WTC11 (cell line): ENCODE measurements at regions not wholly inside any gene's neighbourhood (a gene's known extent, or its start where the extent isn't known, plus 50 kb on each side); places are given as distances from the start of the nearest gene placed in this dataset.

ENCODE experiments used
- ATAC-seq: fragments of 200-7000 bp; cut with Tn5 transposase; 2 replicates; pipeline ENCODE4 v1.10.0; 2021; ENCODE audit warnings: mild to moderate bottlenecking, moderate library complexity
- CTCF ChIA-PET: fragments of 300-600 bp; sonication (Branson Sonifier 250); formaldehyde crosslinking; loops from one replicate; lab custom pipeline; 2021; ENCODE audit warnings: antibody characterized with exemption; lab: Charles Lee
- POLR2A ChIA-PET: fragments of 350-600 bp; sonication (Branson Sonifier 250); formaldehyde crosslinking; loops from one replicate; lab custom pipeline; 2021; ENCODE audit warnings: antibody characterized with exemption; lab: Charles Lee
- DNase-seq: peaks from one replicate; pipeline ENCODE4 v3.0.0; 2021; ENCODE audit warnings: low spot score
- H3K27ac Mint-ChIP-seq: 2 replicates; pipeline ENCODE4 v1.8.0; 2021; ENCODE audit warnings: mixed read lengths
- H3K27me3 Mint-ChIP-seq: 2 replicates; pipeline ENCODE4 v1.8.0; 2021; ENCODE audit warnings: low read depth, mild to moderate bottlenecking, moderate library complexity, mixed read lengths
- H3K36me3 Mint-ChIP-seq: 2 replicates; pipeline ENCODE4 v1.8.0; 2021; ENCODE audit warnings: mixed read lengths
- H3K4me1 Mint-ChIP-seq: 2 replicates; pipeline ENCODE4 v1.8.0; 2022; ENCODE audit warnings: mixed read lengths
- H3K4me3 Mint-ChIP-seq: 2 replicates; pipeline ENCODE4 v1.8.0; 2021; ENCODE audit warnings: mild to moderate bottlenecking, moderate library complexity, mixed read lengths
- H3K9me3 Mint-ChIP-seq: 2 replicates; pipeline ENCODE4 v1.8.0; 2021; ENCODE audit warnings: mixed read lengths
- ATF1 ChIP-seq: sonication (generic); formaldehyde crosslinking; IDR thresholded peaks from 2 replicates; pipeline ENCODE4 v1.8.1; 2023; ENCODE audit warnings: mild to moderate bottlenecking, moderate library complexity, missing genetic modification reagents
- CBFB ChIP-seq: sonication (generic); formaldehyde crosslinking; IDR thresholded peaks from 2 replicates; pipeline ENCODE4 v1.8.1; 2022; ENCODE audit warnings: mild to moderate bottlenecking, low read depth, missing genetic modification reagents
- CREB1 ChIP-seq: sonication (generic); formaldehyde crosslinking; IDR thresholded peaks from 2 replicates; pipeline ENCODE4 v1.8.0; 2023; ENCODE audit warnings: mild to moderate bottlenecking, missing genetic modification reagents
- CREM ChIP-seq: sonication (generic); formaldehyde crosslinking; IDR thresholded peaks from 2 replicates; pipeline ENCODE4 v1.8.1; 2022; ENCODE audit warnings: mild to moderate bottlenecking, missing genetic modification reagents, moderate library complexity
- ESRRA ChIP-seq: sonication (generic); formaldehyde crosslinking; IDR thresholded peaks from 2 replicates; pipeline ENCODE4 v1.8.1; 2022; ENCODE audit warnings: mild to moderate bottlenecking, missing genetic modification reagents, borderline replicate concordance
- ETV6 ChIP-seq: sonication (generic); formaldehyde crosslinking; IDR thresholded peaks from 2 replicates; pipeline ENCODE4 v1.8.1; 2022; ENCODE audit warnings: mild to moderate bottlenecking, missing genetic modification reagents
- HMGA2 ChIP-seq: fragments of 250-450 bp; sonication (Bioruptor Pico); IDR thresholded peaks from 2 replicates; pipeline ENCODE4 v1.4.0; 2021; ENCODE audit warnings: mild to moderate bottlenecking, moderate library complexity
- HMGXB4 ChIP-seq: sonication (generic); formaldehyde crosslinking; IDR thresholded peaks from 2 replicates; pipeline ENCODE4 v1.8.1; 2023; ENCODE audit warnings: mild to moderate bottlenecking, moderate library complexity, missing genetic modification reagents
- IRF1 ChIP-seq: sonication (generic); formaldehyde crosslinking; IDR thresholded peaks from 2 replicates; pipeline ENCODE4 v1.8.0; 2023; ENCODE audit warnings: missing genetic modification reagents
- JUN ChIP-seq: sonication (generic); formaldehyde crosslinking; IDR thresholded peaks from 2 replicates; pipeline ENCODE4 v1.8.0; 2023; ENCODE audit warnings: mild to moderate bottlenecking, missing genetic modification reagents
- MLX ChIP-seq: sonication (generic); formaldehyde crosslinking; IDR thresholded peaks from 2 replicates; pipeline ENCODE4 v1.8.1; 2023; ENCODE audit warnings: mild to moderate bottlenecking, missing genetic modification reagents, moderate library complexity
- MXD4 ChIP-seq: fragments of 250-450 bp; sonication (Bioruptor Pico); IDR thresholded peaks from 2 replicates; pipeline ENCODE4 v1.8.0; 2021; ENCODE audit warnings: mild to moderate bottlenecking, moderate library complexity, borderline replicate concordance
- NFE2L1 ChIP-seq: sonication (generic); formaldehyde crosslinking; IDR thresholded peaks from 2 replicates; pipeline ENCODE4 v1.8.1; 2023; ENCODE audit warnings: missing genetic modification reagents
- NR1H2 ChIP-seq: sonication (generic); formaldehyde crosslinking; IDR thresholded peaks from 2 replicates; pipeline ENCODE4 v1.9.0; 2021; ENCODE audit warnings: mild to moderate bottlenecking, moderate library complexity, missing genetic modification reagents
- NR3C1 ChIP-seq: sonication (generic); formaldehyde crosslinking; conservative IDR thresholded peaks from 2 replicates; pipeline ENCODE4 v1.8.1; 2023; ENCODE audit warnings: low read depth, mild to moderate bottlenecking, missing genetic modification reagents
- RORB ChIP-seq: fragments of 250-450 bp; sonication (Bioruptor Pico); IDR thresholded peaks from 2 replicates; pipeline ENCODE4 v1.9.0; 2021; ENCODE audit warnings: mild to moderate bottlenecking
- SMAD3 ChIP-seq: sonication (generic); formaldehyde crosslinking; IDR thresholded peaks from 2 replicates; pipeline ENCODE4 v1.8.0; 2022; ENCODE audit warnings: missing genetic modification reagents, mild to moderate bottlenecking, borderline replicate concordance
- TCF7 ChIP-seq: sonication (generic); formaldehyde crosslinking; IDR thresholded peaks from 2 replicates; pipeline ENCODE4 v1.8.0; 2022; ENCODE audit warnings: mild to moderate bottlenecking, low read depth, missing genetic modification reagents, moderate library complexity
- TEAD1 ChIP-seq: sonication (generic); formaldehyde crosslinking; IDR thresholded peaks from 2 replicates; pipeline ENCODE4 v1.8.0; 2022; ENCODE audit warnings: mild to moderate bottlenecking, missing genetic modification reagents
- ZMAT4 ChIP-seq: fragments of 250-450 bp; sonication (Bioruptor Pico); IDR thresholded peaks from 2 replicates; pipeline ENCODE4 v1.9.0; 2021; ENCODE audit warnings: mild to moderate bottlenecking
- ZNF121 ChIP-seq: sonication (generic); formaldehyde crosslinking; IDR thresholded peaks from 2 replicates; pipeline ENCODE4 v1.8.0; 2023; ENCODE audit warnings: missing genetic modification reagents
- ZNF219 ChIP-seq: sonication (generic); formaldehyde crosslinking; IDR thresholded peaks from 2 replicates; pipeline ENCODE4 v1.8.0; 2023; ENCODE audit warnings: missing genetic modification reagents, mild to moderate bottlenecking, borderline replicate concordance
- ZNF317 ChIP-seq: sonication (generic); formaldehyde crosslinking; IDR thresholded peaks from 2 replicates; pipeline ENCODE4 v1.8.1; 2023; ENCODE audit warnings: low read depth, mild to moderate bottlenecking, moderate library complexity, missing genetic modification reagents, borderline replicate concordance
- ZNF416 ChIP-seq: fragments of 250-450 bp; sonication (Bioruptor Pico); IDR thresholded peaks from 2 replicates; pipeline ENCODE4 v1.9.0; 2021; ENCODE audit warnings: mild to moderate bottlenecking, inconsistent platforms
- TF ChIP-seq, protein P1 (sequence below): sonication (generic); formaldehyde crosslinking; IDR thresholded peaks from 2 replicates; pipeline ENCODE4 v1.8.1; 2022; ENCODE audit warnings: mild to moderate bottlenecking, moderate library complexity, missing genetic modification reagents
- TF ChIP-seq, protein P2 (sequence below): sonication (generic); formaldehyde crosslinking; IDR thresholded peaks from 2 replicates; pipeline ENCODE4 v1.8.1; 2023; ENCODE audit warnings: mild to moderate bottlenecking, missing genetic modification reagents, moderate library complexity
- TF ChIP-seq, protein P3 (sequence below): sonication (generic); formaldehyde crosslinking; IDR thresholded peaks from 2 replicates; pipeline ENCODE4 v1.8.1; 2023; ENCODE audit warnings: mild to moderate bottlenecking, missing genetic modification reagents

DNA sequence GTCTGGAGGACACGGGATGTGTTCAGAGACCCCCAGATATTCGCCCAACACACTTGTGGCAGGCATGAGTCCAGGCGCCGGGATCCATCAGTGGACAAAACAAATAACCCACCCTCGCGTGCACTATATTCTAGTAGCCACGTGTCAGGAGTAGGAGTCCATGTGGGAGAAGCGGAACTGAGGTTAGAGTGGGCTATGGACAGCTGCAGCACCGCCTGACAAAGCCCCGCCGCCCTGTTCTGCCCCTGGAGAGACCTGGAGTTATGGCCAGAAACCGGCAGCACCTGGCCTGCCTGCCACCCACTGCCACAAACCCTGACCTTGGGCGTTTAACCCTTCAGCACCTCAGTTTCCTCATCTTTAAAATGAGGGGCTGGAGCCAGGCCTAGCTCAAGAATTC, 181.0 kb upstream of the RNF32 start:
- Mint-ChIP-seq H3K27ac (no peak overlapping the region), H3K4me3 (no peak overlapping the region), H3K36me3 (peaks cover 4% of the 10 kb centered on the region), H3K9me3 (peaks cover 36% of the 10 kb centered on the region), H3K27me3 (peaks cover 6% of the 10 kb centered on the region), H3K4me1 (no peaks in the 10 kb centered on the region)
- ChIA-PET POLR2A (no interaction called here), CTCF (no interaction called here)
- TF ChIP-seq ZMAT4 (CRISPR knock-in tag) (no peak), CREB1 (CRISPR knock-in tag) (no peak), NR3C1 (CRISPR knock-in tag) (no peak), SMAD3 (no peak), ZNF121 (CRISPR knock-in tag) (no peak), ATF1 (CRISPR knock-in tag) (no peak), HMGA2 (CRISPR knock-in tag) (no peak), NFE2L1 (CRISPR knock-in tag) (no peak), TEAD1 (CRISPR knock-in tag) (no peak), HMGXB4 (CRISPR knock-in tag) (no peak)
- TF ChIP-seq, protein P1, sequence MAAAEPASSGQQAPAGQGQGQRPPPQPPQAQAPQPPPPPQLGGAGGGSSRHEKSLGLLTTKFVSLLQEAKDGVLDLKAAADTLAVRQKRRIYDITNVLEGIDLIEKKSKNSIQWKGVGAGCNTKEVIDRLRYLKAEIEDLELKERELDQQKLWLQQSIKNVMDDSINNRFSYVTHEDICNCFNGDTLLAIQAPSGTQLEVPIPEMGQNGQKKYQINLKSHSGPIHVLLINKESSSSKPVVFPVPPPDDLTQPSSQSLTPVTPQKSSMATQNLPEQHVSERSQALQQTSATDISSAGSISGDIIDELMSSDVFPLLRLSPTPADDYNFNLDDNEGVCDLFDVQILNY (CRISPR knock-in tag), result no peak
- TF ChIP-seq, protein P2, sequence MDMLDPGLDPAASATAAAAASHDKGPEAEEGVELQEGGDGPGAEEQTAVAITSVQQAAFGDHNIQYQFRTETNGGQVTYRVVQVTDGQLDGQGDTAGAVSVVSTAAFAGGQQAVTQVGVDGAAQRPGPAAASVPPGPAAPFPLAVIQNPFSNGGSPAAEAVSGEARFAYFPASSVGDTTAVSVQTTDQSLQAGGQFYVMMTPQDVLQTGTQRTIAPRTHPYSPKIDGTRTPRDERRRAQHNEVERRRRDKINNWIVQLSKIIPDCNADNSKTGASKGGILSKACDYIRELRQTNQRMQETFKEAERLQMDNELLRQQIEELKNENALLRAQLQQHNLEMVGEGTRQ (CRISPR knock-in tag), result no peak
- TF ChIP-seq, protein P3, sequence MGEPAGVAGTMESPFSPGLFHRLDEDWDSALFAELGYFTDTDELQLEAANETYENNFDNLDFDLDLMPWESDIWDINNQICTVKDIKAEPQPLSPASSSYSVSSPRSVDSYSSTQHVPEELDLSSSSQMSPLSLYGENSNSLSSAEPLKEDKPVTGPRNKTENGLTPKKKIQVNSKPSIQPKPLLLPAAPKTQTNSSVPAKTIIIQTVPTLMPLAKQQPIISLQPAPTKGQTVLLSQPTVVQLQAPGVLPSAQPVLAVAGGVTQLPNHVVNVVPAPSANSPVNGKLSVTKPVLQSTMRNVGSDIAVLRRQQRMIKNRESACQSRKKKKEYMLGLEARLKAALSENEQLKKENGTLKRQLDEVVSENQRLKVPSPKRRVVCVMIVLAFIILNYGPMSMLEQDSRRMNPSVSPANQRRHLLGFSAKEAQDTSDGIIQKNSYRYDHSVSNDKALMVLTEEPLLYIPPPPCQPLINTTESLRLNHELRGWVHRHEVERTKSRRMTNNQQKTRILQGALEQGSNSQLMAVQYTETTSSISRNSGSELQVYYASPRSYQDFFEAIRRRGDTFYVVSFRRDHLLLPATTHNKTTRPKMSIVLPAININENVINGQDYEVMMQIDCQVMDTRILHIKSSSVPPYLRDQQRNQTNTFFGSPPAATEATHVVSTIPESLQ (CRISPR knock-in tag), result no peak
- ATAC-seq (no peak), DNase-seq (no peak)

DNA sequence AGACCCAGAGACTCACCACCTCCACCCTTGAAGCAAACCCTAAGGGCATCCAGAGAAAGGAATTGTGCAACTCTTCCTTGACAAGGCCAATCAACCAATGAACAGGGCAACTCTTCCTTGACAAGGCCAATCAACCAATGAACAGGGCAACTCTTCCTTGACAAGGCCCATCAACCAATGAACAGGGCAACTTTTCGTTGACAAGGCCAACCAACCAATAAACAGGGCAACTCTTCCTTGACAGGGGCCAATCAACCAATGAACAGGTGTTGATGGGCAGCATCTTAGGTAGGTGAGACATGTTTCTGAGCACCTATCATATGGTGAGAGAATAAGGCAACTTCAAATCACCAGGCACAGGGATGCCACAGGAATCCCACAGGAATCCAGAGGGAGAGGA, 181.5 kb upstream of the RNF32 start:
- ATAC-seq (no peak), DNase-seq (no peak)
- CTCF ChIA-PET, result no interaction called here
- Mint-ChIP-seq H3K4me3 (no peak overlapping the region), H3K36me3 (peaks cover 4% of the 10 kb centered on the region), H3K4me1 (no peaks in the 10 kb centered on the region), H3K9me3 (peaks cover 32% of the 10 kb centered on the region), H3K27me3 (peaks cover 6% of the 10 kb centered on the region)
- POLR2A ChIA-PET, result no interaction called here
- TF ChIP-seq HMGXB4 (CRISPR knock-in tag) (no peak), ZNF317 (CRISPR knock-in tag) (no peak), ZNF219 (CRISPR knock-in tag) (no peak), CBFB (CRISPR knock-in tag) (no peak), RORB (CRISPR knock-in tag) (no peak), TEAD1 (CRISPR knock-in tag) (no peak), NR1H2 (no peak), ZNF416 (CRISPR knock-in tag) (no peak), JUN (CRISPR knock-in tag) (no peak), ESRRA (no peak), IRF1 (CRISPR knock-in tag) (no peak), MXD4 (no peak), MLX (CRISPR knock-in tag) (no peak), ETV6 (no peak), TCF7 (CRISPR knock-in tag) (no peak), CREM (CRISPR knock-in tag) (no peak)
- TF ChIP-seq, all 79 proteins: peak for 0
- H3K27ac Mint-ChIP-seq, result no peak overlapping the region
